IMR-90 (cell line): ENCODE measurements at regions not wholly inside any gene's neighbourhood (a gene's known extent, or its start where the extent isn't known, plus 50 kb on each side); places are given as distances from the start of the nearest gene placed in this dataset.

Source experiments
- ATAC-seq: fragments of 200-7000 bp; cut with Tn5 transposase; 2 replicates; pipeline ENCODE4 v1.9.1; 2020; ENCODE audit warnings: low read depth, mild to moderate bottlenecking, moderate library complexity
- BruUV-seq: library from RNA; stranded (reverse); fragments of 400-500 nt; replicated peaks from 2 replicates; lab custom pipeline; 2021; lab: Mats Ljungman, UMichigan
- CTCF ChIA-PET: fragments of 300-600 bp; formaldehyde crosslinking; extraction: SDS; loops from one replicate; lab custom pipeline; 2021; ENCODE audit warnings: antibody characterized with exemption; lab: Yijun Ruan, JAX
- POLR2A ChIA-PET: fragments of 300-600 bp; sonication (Branson Sonifier 250); formaldehyde crosslinking; loops from one replicate; lab custom pipeline; 2022; ENCODE audit warnings: antibody characterized with exemption; ENCODE audit not compliant: unreplicated experiment; lab: Charles Lee
- DNase-seq: peaks from one replicate; pipeline ENCODE4 v3.0.0; 2013
- H2AFZ ChIP-seq: replicated peaks from 2 replicates; pipeline ENCODE3; 2013; ENCODE audit warnings: low read length, mild to moderate bottlenecking; ENCODE audit not compliant: poor library complexity
- H2AK5ac ChIP-seq: 2 replicates; pipeline ENCODE4 v1.6.1; 2013; ENCODE audit warnings: low read depth, low read length, inconsistent platforms
- H2AK9ac ChIP-seq: replicated peaks from 2 replicates; pipeline ENCODE3; 2013; ENCODE audit warnings: mild to moderate bottlenecking, low read depth, low read length, moderate library complexity; ENCODE audit not compliant: poor library complexity
- H2BK120ac ChIP-seq: 2 replicates; pipeline ENCODE4 v1.6.1; 2013; ENCODE audit warnings: low read depth, low read length, inconsistent platforms
- H2BK15ac ChIP-seq: 3 replicates; pipeline ENCODE4 v1.6.1; 2013; ENCODE audit warnings: low read depth, low read length, inconsistent platforms
- H2BK20ac ChIP-seq: 2 replicates; pipeline ENCODE4 v1.6.1; 2013; ENCODE audit warnings: low read depth, mild to moderate bottlenecking, inconsistent platforms, low read length, moderate library complexity
- H2BK5ac ChIP-seq: 2 replicates; pipeline ENCODE4 v1.6.1; 2013; ENCODE audit warnings: mild to moderate bottlenecking, low read depth, low read length, inconsistent platforms; ENCODE audit not compliant: poor library complexity, severe bottlenecking
- H3K14ac ChIP-seq: replicated peaks from 2 replicates; pipeline ENCODE4 v1.6.1; 2013; ENCODE audit warnings: low read depth, low read length, inconsistent platforms
- H3K18ac ChIP-seq: 2 replicates; pipeline ENCODE4 v1.6.1; 2013; ENCODE audit warnings: low read depth, low read length, control low read depth
- H3K23ac ChIP-seq: 2 replicates; pipeline ENCODE4 v1.6.1; 2013; ENCODE audit warnings: low read depth, low read length, inconsistent platforms
- H3K27ac ChIP-seq: 2 replicates; pipeline ENCODE4 v1.5.1; 2013; ENCODE audit warnings: mild to moderate bottlenecking, control low read depth, low read length; ENCODE audit not compliant: insufficient read depth
- H3K27me3 ChIP-seq: 2 replicates; pipeline ENCODE4 v1.6.1; 2013; ENCODE audit warnings: low read length; ENCODE audit not compliant: control insufficient read depth, insufficient read depth
- H3K36me3 ChIP-seq: 2 replicates; pipeline ENCODE4 v1.6.1; 2013; ENCODE audit warnings: low read length, mixed read lengths; ENCODE audit not compliant: control insufficient read depth, insufficient read depth
- H3K4ac ChIP-seq: 2 replicates; pipeline ENCODE4 v1.6.1; 2013; ENCODE audit warnings: low read depth, low read length, inconsistent platforms
- H3K4me1 ChIP-seq: 2 replicates; pipeline ENCODE4 v1.6.1; 2013; ENCODE audit warnings: low read length, mixed read lengths; ENCODE audit not compliant: control insufficient read depth, insufficient read depth
- H3K4me2 ChIP-seq: 2 replicates; pipeline ENCODE4 v1.6.1; 2013; ENCODE audit warnings: low read depth, mild to moderate bottlenecking, control low read depth, low read length, moderate library complexity
- H3K4me3 ChIP-seq: 2 replicates; pipeline ENCODE4 v1.5.1; 2013; ENCODE audit warnings: low read depth, mild to moderate bottlenecking, control low read depth, low read length, moderate library complexity; ENCODE audit not compliant: insufficient read depth
- H3K56ac ChIP-seq: 2 replicates; pipeline ENCODE4 v1.6.1; 2013; ENCODE audit warnings: low read length, inconsistent platforms; ENCODE audit not compliant: insufficient read depth; ENCODE audit errors: extremely low read depth
- H3K79me1 ChIP-seq, 2 experiments: 2 replicates each; pipeline ENCODE4 v1.6.1; 2013; ENCODE audit warnings: low read length in 2 of 2, inconsistent platforms in 1 of 2, low read depth in 1 of 2
- H3K9ac ChIP-seq: 2 replicates; pipeline ENCODE4 v1.6.1; 2013; ENCODE audit warnings: low read depth, low read length, control low read depth
- H3K9me1 ChIP-seq: 2 replicates; pipeline ENCODE4 v1.6.1; 2013; ENCODE audit warnings: low read length, inconsistent platforms; ENCODE audit not compliant: insufficient read depth
- H3K9me3 ChIP-seq: 2 replicates; pipeline ENCODE4 v1.6.1; 2013; ENCODE audit warnings: low read length; ENCODE audit not compliant: control insufficient read depth, insufficient read depth
- H4K20me1 ChIP-seq: 2 replicates; pipeline ENCODE4 v1.6.1; 2013; ENCODE audit warnings: low read length, inconsistent platforms; ENCODE audit not compliant: insufficient read depth
- H4K5ac ChIP-seq: 2 replicates; pipeline ENCODE4 v1.6.1; 2013; ENCODE audit warnings: mild to moderate bottlenecking, low read depth, low read length, control low read depth
- H4K8ac ChIP-seq, 2 experiments: 2 replicates each; pipeline ENCODE4 v1.6.1; 2013; ENCODE audit warnings: low read depth in 2 of 2, low read length in 2 of 2, control low read depth in 1 of 2, inconsistent platforms in 1 of 2
- H4K91ac ChIP-seq: 2 replicates; pipeline ENCODE4 v1.6.1; 2013; ENCODE audit warnings: low read depth, low read length, inconsistent platforms; ENCODE audit not compliant: insufficient read depth
- CHD1 ChIP-seq: IDR thresholded peaks from 2 replicates; pipeline ENCODE4 v1.6.1; 2012; ENCODE audit warnings: low read depth, low read length, improper control_type of control experiment
- FOS ChIP-seq: fragments of 150-350 bp; IDR thresholded peaks from 2 replicates; pipeline ENCODE4 v1.6.1; 2016; ENCODE audit warnings: low read depth, low read length
- NFE2L2 ChIP-seq: fragments of 150-350 bp; IDR thresholded peaks from 2 replicates; pipeline ENCODE4 v1.6.1; 2016; ENCODE audit warnings: low read depth, mild to moderate bottlenecking, low read length
- RAD21 ChIP-seq: IDR thresholded peaks from 2 replicates; pipeline ENCODE4 v1.6.1; 2012; ENCODE audit warnings: low read length, improper control_type of control experiment
- WGBS, 2 experiments: methylation state at CpG; one replicate each; pipeline versions ENCODE4 v1.1.5 to v1.1.7; 2013; ENCODE audit warnings: missing lambda C conversion rate in 2 of 2; ENCODE audit not compliant: insufficient read length in 1 of 2; ENCODE audit errors: extremely low coverage in 2 of 2; 5-methylcytosine and 5-hydroxymethylcytosine counted together
- dilution Hi-C: fragments of 300-500 bp; cut with HindIII; formaldehyde crosslinking; loops from one replicate; pipeline ENCODE4 v1.14.3; 2018; ENCODE audit warnings: low sequenced_read_pairs; ENCODE audit not compliant: unreplicated experiment
- in situ Hi-C: fragments of 300-500 bp; cut with MboI; formaldehyde crosslinking; loops from 3 replicates; pipeline ENCODE4 v1.14.3; 2019; ENCODE audit warnings: low sequenced_read_pairs, inconsistent platforms, mixed read lengths
- intact Hi-C: fragments of 100-400 bp; cut with micrococcal nuclease; formaldehyde crosslinking; loops from 2 replicates; pipeline ENCODE4 v1.10.0; 2022
- TF ChIP-seq, protein P1 (sequence below): fragments of 150-350 bp; IDR thresholded peaks from 2 replicates; pipeline ENCODE4 v1.6.1; 2016; ENCODE audit warnings: low read depth, mild to moderate bottlenecking, low read length, moderate library complexity, borderline replicate concordance

DNA sequence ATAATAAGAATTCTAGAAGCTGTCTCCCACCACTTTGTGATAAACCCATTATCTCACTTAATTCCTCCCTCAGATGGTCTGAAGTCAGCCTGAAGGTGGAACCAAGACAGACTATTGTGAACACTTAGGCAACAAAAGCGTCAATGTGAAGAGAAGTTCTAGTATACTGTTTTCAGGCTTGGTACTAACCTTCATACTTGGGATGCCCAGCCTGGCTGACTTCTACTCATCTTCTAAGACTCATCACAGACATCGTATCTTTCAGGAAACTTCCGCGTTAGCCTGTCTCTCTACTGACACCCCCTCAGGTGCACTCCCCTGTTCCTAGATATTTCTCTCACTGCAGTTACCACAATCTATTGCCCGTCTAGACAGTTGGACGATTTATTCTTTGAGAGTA, 201.2 kb downstream of the SATB1 start:
- no peaks in the 10 kb centered on the region for H3K4me1 ChIP-seq
- H2BK120ac ChIP-seq, result no peak overlapping the region
- H3K56ac ChIP-seq, result no peak overlapping the region
- H2AK9ac ChIP-seq, result no peak overlapping the region
- H3K27me3 ChIP-seq, result no peaks in the 10 kb centered on the region
- no peak overlapping the region for H3K23ac ChIP-seq
- H3K27ac ChIP-seq, result no peak overlapping the region
- no peaks in the 10 kb centered on the region for H4K20me1 ChIP-seq
- no peak overlapping the region for H2AFZ ChIP-seq
- H3K9me1 ChIP-seq, result no peaks in the 10 kb centered on the region
- H4K8ac ChIP-seq, result no peak overlapping the region
- ChIA-PET CTCF (no interaction called here), POLR2A (no interaction called here)
- H3K9ac ChIP-seq, result no peak overlapping the region
- no peak overlapping the region for H2BK5ac ChIP-seq
- ATAC-seq, result no peak
- H3K4me2 ChIP-seq, result no peak overlapping the region
- no peak overlapping the region for H3K4ac ChIP-seq
- H2AK5ac ChIP-seq, result no peak overlapping the region
- in situ Hi-C loops, result no loop called here
- WGBS, 2 experiments, result no CpG with 5 or more reads among the region's 6 CpGs
- DNase-seq, result no peak
- H2BK20ac ChIP-seq, result no peak overlapping the region
- intact Hi-C loops, result no loop called here
- no peak overlapping the region for H4K91ac ChIP-seq
- H3K4me3 ChIP-seq, result no peak overlapping the region
- no peak overlapping the region for H2BK15ac ChIP-seq
- no peak overlapping the region for H3K18ac ChIP-seq
- TF ChIP-seq RAD21 (no peak), FOS (no peak), CHD1 (no peak), NFE2L2 (no peak)
- TF ChIP-seq, protein P1, sequence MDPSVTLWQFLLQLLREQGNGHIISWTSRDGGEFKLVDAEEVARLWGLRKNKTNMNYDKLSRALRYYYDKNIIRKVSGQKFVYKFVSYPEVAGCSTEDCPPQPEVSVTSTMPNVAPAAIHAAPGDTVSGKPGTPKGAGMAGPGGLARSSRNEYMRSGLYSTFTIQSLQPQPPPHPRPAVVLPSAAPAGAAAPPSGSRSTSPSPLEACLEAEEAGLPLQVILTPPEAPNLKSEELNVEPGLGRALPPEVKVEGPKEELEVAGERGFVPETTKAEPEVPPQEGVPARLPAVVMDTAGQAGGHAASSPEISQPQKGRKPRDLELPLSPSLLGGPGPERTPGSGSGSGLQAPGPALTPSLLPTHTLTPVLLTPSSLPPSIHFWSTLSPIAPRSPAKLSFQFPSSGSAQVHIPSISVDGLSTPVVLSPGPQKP, result no peak
- no peaks in the 10 kb centered on the region for H3K9me3 ChIP-seq
- H4K5ac ChIP-seq, result no peak overlapping the region
- no peaks in the 10 kb centered on the region for H3K79me1 ChIP-seq
- BruUV-seq, result no TSS peak
- H3K14ac ChIP-seq, result no peak overlapping the region
- dilution Hi-C loops, result no loop called here
- H3K36me3 ChIP-seq, result no peaks in the 10 kb centered on the region
